ENCODE measurements at regions not wholly inside any gene's neighbourhood (a gene's known extent, or its start where the extent isn't known, plus 50 kb on each side); places are given as distances from the start of the nearest gene placed in this dataset.

DNA sequence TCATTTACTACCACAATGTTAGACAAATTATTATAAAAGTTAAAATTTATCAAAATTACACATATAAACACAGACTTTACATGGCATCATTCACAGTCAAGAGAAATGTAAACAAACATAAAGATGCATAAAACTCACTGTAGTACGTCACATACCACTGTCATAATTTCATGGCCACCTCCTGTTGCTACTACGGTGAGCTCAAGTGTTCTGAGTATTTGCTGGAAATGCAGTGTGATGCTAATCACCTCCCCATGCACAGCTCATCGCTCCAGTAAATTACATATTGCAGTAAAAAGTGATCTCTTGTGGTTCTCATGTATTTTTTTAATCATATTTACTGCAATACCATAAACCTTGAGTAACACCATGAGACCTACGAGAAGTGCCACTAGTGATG, 247.7 kb upstream of the SFSWAP start:
- TF ChIP-seq CTCF (IDR thresholded peaks at IDR 0.05): no peak
- no peak for TF ChIP-seq POLR2A (IDR thresholded peaks at IDR 0.05)
